Stimulated activated effector memory CD8-positive, alpha-beta T cell treated with anti-CD3 and anti-CD28 coated beads, Interleukin-12 subunit alpha, Interleukin-12 subunit beta, amount 100 ng/mL, for 72 hours (primary cell): ENCODE measurements at regions not wholly inside any gene's neighbourhood (a gene's known extent, or its start where the extent isn't known, plus 50 kb on each side); places are given as distances from the start of the nearest gene placed in this dataset.
"Not testable (repeated sequence)": the region's sequence is repeated elsewhere in the genome, so short reads cannot be mapped to it uniquely, and the experiment has no call there.

Experiments used
- ATAC-seq: fragments of 150-1000 bp; cut with Tn5 transposase; 2 replicates; pipeline ENCODE4 v1.10.0; 2021
- DNase-seq, 2 donors: peaks; one replicate each; pipeline ENCODE4 v3.0.0; 2021 to 2022; ENCODE audit warnings: low spot score in 2 of 2
- H3K27ac Mint-ChIP-seq: one replicate; pipeline ENCODE4 v1.8.0; 2022; ENCODE audit warnings: mild to moderate bottlenecking, mixed read lengths
- H3K36me3 Mint-ChIP-seq: one replicate; pipeline ENCODE4 v1.8.0; 2022; ENCODE audit warnings: mild to moderate bottlenecking, mixed read lengths
- H3K4me1 Mint-ChIP-seq: one replicate; pipeline ENCODE4 v1.8.0; 2022; ENCODE audit warnings: mixed read lengths
- H3K4me3 Mint-ChIP-seq: one replicate; pipeline ENCODE4 v1.8.0; 2022; ENCODE audit warnings: mild to moderate bottlenecking, mixed read lengths
- H3K9me3 Mint-ChIP-seq: one replicate; pipeline ENCODE4 v1.8.0; 2022; ENCODE audit warnings: mixed read lengths

GRCh38 chr13:52324831-52325230, 81.1 kb downstream of the THSD1 start:
- DNase-seq, H3K27ac Mint-ChIP-seq, H3K36me3 Mint-ChIP-seq, H3K4me3 Mint-ChIP-seq, H3K4me1 Mint-ChIP-seq, ATAC-seq, H3K9me3 Mint-ChIP-seq: not testable (repeated sequence)

- Mint-ChIP-seq H3K36me3 (no peaks in the 10 kb centered on the region), H3K4me1 (no peaks in the 10 kb centered on the region), H3K27ac (no peak overlapping the region), H3K4me3 (no peak overlapping the region), H3K9me3 (no peaks in the 10 kb centered on the region)
- DNase-seq (no peak), ATAC-seq (no peak)
Observed at GRCh38 chr13:52319876-52320275, 86.1 kb downstream of the THSD1 start.

GRCh38 chr13:52309833-52310232, 96.1 kb downstream of the THSD1 start:
- DNase-seq, H3K27ac Mint-ChIP-seq, ATAC-seq, H3K36me3 Mint-ChIP-seq, H3K4me1 Mint-ChIP-seq, H3K4me3 Mint-ChIP-seq: not testable (repeated sequence)
- peaks cover 14% of the 10 kb centered on the region for H3K9me3 Mint-ChIP-seq

- ATAC-seq, DNase-seq, H3K4me1 Mint-ChIP-seq, H3K36me3 Mint-ChIP-seq, H3K27ac Mint-ChIP-seq, H3K4me3 Mint-ChIP-seq: not testable (repeated sequence)
- H3K9me3 Mint-ChIP-seq: peaks cover 12% of the 10 kb centered on the region
Observed at GRCh38 chr13:52306336-52306735, 99.6 kb downstream of the THSD1 start.

GRCh38 chr13:52303098-52303497, 102.9 kb downstream of the THSD1 start:
- not testable (repeated sequence) for H3K9me3 Mint-ChIP-seq, DNase-seq, H3K4me3 Mint-ChIP-seq, H3K4me1 Mint-ChIP-seq, ATAC-seq, H3K27ac Mint-ChIP-seq, H3K36me3 Mint-ChIP-seq

- not testable (repeated sequence) for H3K36me3 Mint-ChIP-seq, DNase-seq, H3K4me1 Mint-ChIP-seq, H3K27ac Mint-ChIP-seq, H3K4me3 Mint-ChIP-seq, H3K9me3 Mint-ChIP-seq, ATAC-seq
Observed at GRCh38 chr13:52302688-52303087, 103.3 kb downstream of the THSD1 start.

- H3K27ac Mint-ChIP-seq, DNase-seq, ATAC-seq, H3K4me1 Mint-ChIP-seq, H3K9me3 Mint-ChIP-seq, H3K36me3 Mint-ChIP-seq, H3K4me3 Mint-ChIP-seq: not testable (repeated sequence)
Observed at GRCh38 chr13:52301810-52302400, 104.1 kb downstream of the THSD1 start.

GRCh38 chr13:52298079-52298661, 107.8 kb downstream of the THSD1 start:
- not testable (repeated sequence) for H3K4me1 Mint-ChIP-seq, H3K9me3 Mint-ChIP-seq, DNase-seq, H3K4me3 Mint-ChIP-seq, H3K27ac Mint-ChIP-seq, ATAC-seq, H3K36me3 Mint-ChIP-seq

- not testable (repeated sequence) for H3K4me3 Mint-ChIP-seq, ATAC-seq
Observed at GRCh38 chr13:52288891-52289290, 117.1 kb downstream of the THSD1 start.

GRCh38 chr13:52281387-52281786, 122.0 kb upstream of the NEK3 start:
- not testable (repeated sequence) for H3K27ac Mint-ChIP-seq, H3K4me1 Mint-ChIP-seq

More at GRCh38 chr13:52288891-52289290, 117.1 kb downstream of the THSD1 start:
- DNase-seq, H3K36me3 Mint-ChIP-seq, H3K4me1 Mint-ChIP-seq, H3K27ac Mint-ChIP-seq, H3K9me3 Mint-ChIP-seq: not testable (repeated sequence)

GRCh38 chr13:52279408-52279807, 120.0 kb upstream of the NEK3 start:
- H3K27ac Mint-ChIP-seq, H3K36me3 Mint-ChIP-seq, ATAC-seq, H3K4me3 Mint-ChIP-seq, DNase-seq, H3K9me3 Mint-ChIP-seq, H3K4me1 Mint-ChIP-seq: not testable (repeated sequence)

More at GRCh38 chr13:52281387-52281786, 122.0 kb upstream of the NEK3 start:
- ATAC-seq, H3K36me3 Mint-ChIP-seq, DNase-seq, H3K9me3 Mint-ChIP-seq, H3K4me3 Mint-ChIP-seq: not testable (repeated sequence)

GRCh38 chr13:52254299-52254698, 94.9 kb upstream of the NEK3 start:
- not testable (repeated sequence) for ATAC-seq, H3K4me1 Mint-ChIP-seq, H3K36me3 Mint-ChIP-seq, DNase-seq, H3K4me3 Mint-ChIP-seq, H3K9me3 Mint-ChIP-seq, H3K27ac Mint-ChIP-seq

- H3K4me1 Mint-ChIP-seq, DNase-seq, H3K4me3 Mint-ChIP-seq, ATAC-seq, H3K36me3 Mint-ChIP-seq, H3K9me3 Mint-ChIP-seq, H3K27ac Mint-ChIP-seq: not testable (repeated sequence)
Observed at GRCh38 chr13:52240752-52241151, 81.4 kb upstream of the NEK3 start.

- H3K27ac Mint-ChIP-seq, H3K9me3 Mint-ChIP-seq, H3K4me3 Mint-ChIP-seq, H3K36me3 Mint-ChIP-seq, H3K4me1 Mint-ChIP-seq: not testable (repeated sequence)
- peak; percentile 73 for ATAC-seq
- DNase-seq: peak; percentile 8 to 52
Observed at GRCh38 chr13:52235900-52236595, 76.7 kb upstream of the NEK3 start.

GRCh38 chr13:52234928-52235327, 75.5 kb upstream of the NEK3 start:
- not testable (repeated sequence) for H3K36me3 Mint-ChIP-seq, ATAC-seq, DNase-seq, H3K4me1 Mint-ChIP-seq, H3K27ac Mint-ChIP-seq, H3K9me3 Mint-ChIP-seq, H3K4me3 Mint-ChIP-seq

GRCh38 chr13:52223063-52223462, 63.7 kb upstream of the NEK3 start:
- H3K4me1 Mint-ChIP-seq, DNase-seq, H3K9me3 Mint-ChIP-seq, H3K4me3 Mint-ChIP-seq, H3K27ac Mint-ChIP-seq, H3K36me3 Mint-ChIP-seq, ATAC-seq: not testable (repeated sequence)
